ENCODE measurements at regions not wholly inside any gene's neighbourhood (a gene's known extent, or its start where the extent isn't known, plus 50 kb on each side); places are given as distances from the start of the nearest gene placed in this dataset.

GRCh38 chr1:166579557-166580501 lies 259.4 kb upstream of the POGK start:
- TF ChIP-seq NRF1 (IDR thresholded peaks at IDR 0.05; ENCODE audit: low read depth, low read length): no peak
- TF ChIP-seq, protein P1, sequence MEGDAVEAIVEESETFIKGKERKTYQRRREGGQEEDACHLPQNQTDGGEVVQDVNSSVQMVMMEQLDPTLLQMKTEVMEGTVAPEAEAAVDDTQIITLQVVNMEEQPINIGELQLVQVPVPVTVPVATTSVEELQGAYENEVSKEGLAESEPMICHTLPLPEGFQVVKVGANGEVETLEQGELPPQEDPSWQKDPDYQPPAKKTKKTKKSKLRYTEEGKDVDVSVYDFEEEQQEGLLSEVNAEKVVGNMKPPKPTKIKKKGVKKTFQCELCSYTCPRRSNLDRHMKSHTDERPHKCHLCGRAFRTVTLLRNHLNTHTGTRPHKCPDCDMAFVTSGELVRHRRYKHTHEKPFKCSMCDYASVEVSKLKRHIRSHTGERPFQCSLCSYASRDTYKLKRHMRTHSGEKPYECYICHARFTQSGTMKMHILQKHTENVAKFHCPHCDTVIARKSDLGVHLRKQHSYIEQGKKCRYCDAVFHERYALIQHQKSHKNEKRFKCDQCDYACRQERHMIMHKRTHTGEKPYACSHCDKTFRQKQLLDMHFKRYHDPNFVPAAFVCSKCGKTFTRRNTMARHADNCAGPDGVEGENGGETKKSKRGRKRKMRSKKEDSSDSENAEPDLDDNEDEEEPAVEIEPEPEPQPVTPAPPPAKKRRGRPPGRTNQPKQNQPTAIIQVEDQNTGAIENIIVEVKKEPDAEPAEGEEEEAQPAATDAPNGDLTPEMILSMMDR (IDR thresholded peaks at IDR 0.05; ENCODE audit: control extremely low read depth in 1 of 3, insufficient read depth in 1 of 3, low read depth in 1 of 3, low read length in 3 of 3): no peak
- TF ChIP-seq CREB1 (IDR thresholded peaks at IDR 0.05): no peak
- no peak for TF ChIP-seq EZH2 (IDR thresholded peaks at IDR 0.05; ENCODE audit: low read depth, low read length, severe bottlenecking)
- TF ChIP-seq SRF (IDR thresholded peaks at IDR 0.05; ENCODE audit: low read depth, low read length): no peak
- no peak for TF ChIP-seq EGR1 (IDR thresholded peaks at IDR 0.05; ENCODE audit: borderline replicate concordance, low read depth, low read length)
- TF ChIP-seq SIN3A (conservative IDR thresholded peaks at IDR 0.05 in 1 of 2, IDR thresholded peaks at IDR 0.05 in 1 of 2; ENCODE audit: low read depth in 1 of 2, low read length in 2 of 2): no peak
- TF ChIP-seq SP4 (IDR thresholded peaks at IDR 0.05; ENCODE audit: low read length): no peak

Data from H1 (cell line).